Thyroid gland (tissue), 4 donors: ENCODE measurements at regions not wholly inside any gene's neighbourhood (a gene's known extent, or its start where the extent isn't known, plus 50 kb on each side); places are given as distances from the start of the nearest gene placed in this dataset.
A peak's percentile ranks its signal among the peaks of the same experiment; 100 is the strongest.

Source experiments
- POLR2A ChIP-seq, 2 donors: fragments of 450-650 bp; IDR thresholded peaks; one replicate each; pipeline ENCODE4 v1.6.1; 2017; ENCODE audit warnings: antibody characterized with exemption in 2 of 2, mild to moderate bottlenecking in 2 of 2, moderate library complexity in 1 of 2
- TF ChIP-seq, protein P1 (sequence below), 6 experiments: fragments of 200-600 bp in 3 of 6; fragments of 450-650 bp in 3 of 6; sonication (generic) in 3 of 6; IDR thresholded peaks; one replicate each; pipeline ENCODE4 v1.5.1; 2016 to 2019; ENCODE audit warnings: antibody characterized with exemption in 6 of 6, mild to moderate bottlenecking in 2 of 6, inconsistent platforms in 1 of 6, moderate library complexity in 1 of 6

DNA sequence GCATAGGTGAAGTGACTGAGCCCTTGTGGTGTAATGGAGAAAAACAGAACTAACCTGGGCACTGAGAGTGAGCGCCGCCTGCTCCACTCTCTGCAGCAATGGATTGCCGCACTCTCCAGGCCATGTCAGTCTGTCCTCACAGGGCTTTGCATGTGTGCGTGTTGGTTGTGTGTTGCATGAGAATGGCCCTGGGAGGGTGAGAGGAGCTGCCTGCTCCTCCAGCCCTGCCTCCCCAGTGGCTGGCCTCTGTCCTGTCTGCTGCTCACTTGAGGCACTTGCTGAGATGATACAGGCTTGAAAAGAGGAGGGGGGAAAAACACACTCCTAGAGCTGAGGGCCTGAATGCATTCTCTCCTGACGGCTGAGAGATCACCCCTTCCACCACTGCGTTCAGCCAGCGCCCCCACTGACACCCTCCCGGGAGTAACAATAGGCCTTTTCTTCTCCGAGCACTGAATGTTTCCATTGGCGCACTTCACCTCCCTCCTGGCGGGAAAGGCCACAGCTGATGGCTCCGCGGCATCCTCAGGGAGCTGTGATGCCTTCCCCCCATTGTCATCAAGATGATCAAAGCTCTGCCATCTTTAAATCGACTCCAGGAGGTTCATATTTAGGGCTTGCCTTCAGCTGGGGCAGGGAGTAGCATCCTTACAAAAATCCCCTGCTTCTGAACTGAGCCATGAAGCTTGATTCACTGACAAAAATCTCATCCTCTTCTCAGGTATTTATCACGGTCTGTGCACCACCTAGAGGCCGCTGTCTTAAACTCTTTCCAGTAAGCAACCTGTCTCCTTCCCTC lies 49.9 kb upstream of the DAPL1 start:
- TF ChIP-seq, protein P1, sequence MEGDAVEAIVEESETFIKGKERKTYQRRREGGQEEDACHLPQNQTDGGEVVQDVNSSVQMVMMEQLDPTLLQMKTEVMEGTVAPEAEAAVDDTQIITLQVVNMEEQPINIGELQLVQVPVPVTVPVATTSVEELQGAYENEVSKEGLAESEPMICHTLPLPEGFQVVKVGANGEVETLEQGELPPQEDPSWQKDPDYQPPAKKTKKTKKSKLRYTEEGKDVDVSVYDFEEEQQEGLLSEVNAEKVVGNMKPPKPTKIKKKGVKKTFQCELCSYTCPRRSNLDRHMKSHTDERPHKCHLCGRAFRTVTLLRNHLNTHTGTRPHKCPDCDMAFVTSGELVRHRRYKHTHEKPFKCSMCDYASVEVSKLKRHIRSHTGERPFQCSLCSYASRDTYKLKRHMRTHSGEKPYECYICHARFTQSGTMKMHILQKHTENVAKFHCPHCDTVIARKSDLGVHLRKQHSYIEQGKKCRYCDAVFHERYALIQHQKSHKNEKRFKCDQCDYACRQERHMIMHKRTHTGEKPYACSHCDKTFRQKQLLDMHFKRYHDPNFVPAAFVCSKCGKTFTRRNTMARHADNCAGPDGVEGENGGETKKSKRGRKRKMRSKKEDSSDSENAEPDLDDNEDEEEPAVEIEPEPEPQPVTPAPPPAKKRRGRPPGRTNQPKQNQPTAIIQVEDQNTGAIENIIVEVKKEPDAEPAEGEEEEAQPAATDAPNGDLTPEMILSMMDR (IDR thresholded peaks at IDR 0.05): peak in 5 of 6 experiments; percentile 32 to 89 (median 67)
- TF ChIP-seq POLR2A (IDR thresholded peaks at IDR 0.05): no peak
